ENCODE measurements at regions not wholly inside any gene's neighbourhood (a gene's known extent, or its start where the extent isn't known, plus 50 kb on each side); places are given as distances from the start of the nearest gene placed in this dataset.

DNA sequence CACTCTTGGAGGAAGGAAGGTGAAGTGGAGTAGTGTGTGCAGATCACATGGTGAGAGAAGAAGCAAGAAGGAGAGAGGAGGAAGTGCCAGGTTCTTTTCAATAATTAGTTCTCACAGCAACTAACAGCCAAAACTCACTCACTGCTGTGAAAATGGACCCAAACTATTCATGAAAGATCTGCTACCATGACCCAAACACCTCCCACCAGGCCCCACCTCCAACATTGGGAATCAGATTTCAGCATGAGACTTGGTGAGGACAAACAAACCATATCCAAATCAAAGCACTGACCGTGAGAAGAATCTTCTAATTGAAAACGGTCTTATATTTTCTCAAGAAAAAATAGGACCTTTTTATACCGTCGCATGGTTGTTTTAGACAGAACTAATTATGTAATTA, 468.7 kb upstream of the TYRP1 start:
- Histone ChIP-seq H3K36me3 (no peaks in the 10 kb centered on the region), H3K27me3 (no peaks in the 10 kb centered on the region), H3K9me3 (no peaks in the 10 kb centered on the region), H3K4me3 (no peak overlapping the region), H3K4me1 (no peaks in the 10 kb centered on the region), H3K27ac (no peak overlapping the region)
- in situ Hi-C loops (cut with MboI; ENCODE audit: low pct_ligation_motif_present in 1 of 4, low pct_unique_long_range_greater_than_20kb in 1 of 4, low sequenced_read_pairs in 3 of 4) (no loop called here), intact Hi-C loops (cut with DNase I; ENCODE audit: low total_unique reads) (no loop called here)
- no peak for TF ChIP-seq POLR2AphosphoS5 (IDR thresholded peaks at IDR 0.05)
- TF ChIP-seq, protein P1, sequence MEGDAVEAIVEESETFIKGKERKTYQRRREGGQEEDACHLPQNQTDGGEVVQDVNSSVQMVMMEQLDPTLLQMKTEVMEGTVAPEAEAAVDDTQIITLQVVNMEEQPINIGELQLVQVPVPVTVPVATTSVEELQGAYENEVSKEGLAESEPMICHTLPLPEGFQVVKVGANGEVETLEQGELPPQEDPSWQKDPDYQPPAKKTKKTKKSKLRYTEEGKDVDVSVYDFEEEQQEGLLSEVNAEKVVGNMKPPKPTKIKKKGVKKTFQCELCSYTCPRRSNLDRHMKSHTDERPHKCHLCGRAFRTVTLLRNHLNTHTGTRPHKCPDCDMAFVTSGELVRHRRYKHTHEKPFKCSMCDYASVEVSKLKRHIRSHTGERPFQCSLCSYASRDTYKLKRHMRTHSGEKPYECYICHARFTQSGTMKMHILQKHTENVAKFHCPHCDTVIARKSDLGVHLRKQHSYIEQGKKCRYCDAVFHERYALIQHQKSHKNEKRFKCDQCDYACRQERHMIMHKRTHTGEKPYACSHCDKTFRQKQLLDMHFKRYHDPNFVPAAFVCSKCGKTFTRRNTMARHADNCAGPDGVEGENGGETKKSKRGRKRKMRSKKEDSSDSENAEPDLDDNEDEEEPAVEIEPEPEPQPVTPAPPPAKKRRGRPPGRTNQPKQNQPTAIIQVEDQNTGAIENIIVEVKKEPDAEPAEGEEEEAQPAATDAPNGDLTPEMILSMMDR (IDR thresholded peaks at IDR 0.05), result no peak
- no peak for TF ChIP-seq POLR2A (IDR thresholded peaks at IDR 0.05)
- no peak for TF ChIP-seq EP300 (IDR thresholded peaks at IDR 0.05; ENCODE audit: low read depth)
- DNase-seq, result no peak
- WGBS, 2 donors (ENCODE audit: low coverage in 1 of 2), result 79 to 82% methylated on average over 4 of the region's 4 CpGs

DNA sequence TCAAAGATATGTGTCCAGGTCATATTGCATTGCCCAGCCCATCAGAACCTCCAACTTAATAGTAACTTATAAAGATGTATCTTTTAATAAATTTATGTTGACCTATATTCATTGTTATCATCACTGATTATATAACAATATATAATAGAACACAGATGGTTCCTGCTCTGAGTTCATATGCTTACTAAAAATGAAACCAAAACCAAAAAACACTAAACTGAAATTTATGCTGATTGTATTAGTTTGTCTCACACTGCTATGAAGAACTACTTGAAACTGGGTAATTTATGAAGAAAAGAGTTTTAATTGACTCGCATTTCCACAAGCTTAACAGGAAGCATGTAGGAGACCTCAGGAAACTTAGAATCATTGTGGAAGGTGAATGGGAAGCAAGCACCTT, 462.5 kb upstream of the TYRP1 start:
- no peaks in the 10 kb centered on the region for H3K4me1 ChIP-seq
- H3K9me3 ChIP-seq, result no peaks in the 10 kb centered on the region
- WGBS, 2 donors (ENCODE audit: low coverage in 1 of 2), result 60 to 68% methylated on average over 1 of the region's 1 CpG
- intact Hi-C loops (cut with DNase I; ENCODE audit: low total_unique reads) (no loop called here), in situ Hi-C loops (cut with MboI; ENCODE audit: low pct_ligation_motif_present in 1 of 4, low pct_unique_long_range_greater_than_20kb in 1 of 4, low sequenced_read_pairs in 3 of 4) (loop anchor here in 1 of 4 donors (25.0 kb wide), 1 partner anchor 107 kb away; no protein-coding TSS in a partner anchor)
- no peaks in the 10 kb centered on the region for H3K36me3 ChIP-seq
- no peak overlapping the region for H3K27ac ChIP-seq
- TF ChIP-seq POLR2A (IDR thresholded peaks at IDR 0.05), result no peak
- TF ChIP-seq, protein P1 (IDR thresholded peaks at IDR 0.05), result no peak
- no peak for DNase-seq
- H3K4me3 ChIP-seq, result no peak overlapping the region
- H3K27me3 ChIP-seq, result no peaks in the 10 kb centered on the region

DNA sequence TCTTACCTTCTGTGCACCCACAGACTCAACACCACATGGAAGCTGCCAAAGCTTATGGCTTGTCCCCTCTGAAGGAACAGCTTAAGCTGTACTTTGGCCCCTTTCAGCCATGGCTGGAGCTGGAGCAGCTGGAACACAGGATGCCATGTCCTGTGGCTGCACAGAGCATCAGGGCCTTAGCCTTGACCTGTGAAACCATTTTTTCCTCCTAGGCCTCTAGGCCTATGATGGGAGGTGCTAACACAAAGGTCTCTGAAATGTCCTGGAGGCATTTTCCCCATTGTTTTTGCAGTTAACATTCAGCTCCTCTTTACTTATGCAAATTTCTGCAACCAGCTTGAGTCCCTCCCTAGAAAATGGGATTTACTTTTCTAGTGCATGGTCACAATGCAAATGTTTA, 461.4 kb upstream of the TYRP1 start:
- intact Hi-C loops (cut with DNase I; ENCODE audit: low total_unique reads), result no loop called here
- H3K4me1 ChIP-seq, result no peaks in the 10 kb centered on the region
- in situ Hi-C loops (cut with MboI; ENCODE audit: low pct_ligation_motif_present in 1 of 4, low pct_unique_long_range_greater_than_20kb in 1 of 4, low sequenced_read_pairs in 3 of 4), result loop anchor here in 1 of 4 donors (25.0 kb wide), 1 partner anchor 105 kb away; no protein-coding TSS in a partner anchor

DNA sequence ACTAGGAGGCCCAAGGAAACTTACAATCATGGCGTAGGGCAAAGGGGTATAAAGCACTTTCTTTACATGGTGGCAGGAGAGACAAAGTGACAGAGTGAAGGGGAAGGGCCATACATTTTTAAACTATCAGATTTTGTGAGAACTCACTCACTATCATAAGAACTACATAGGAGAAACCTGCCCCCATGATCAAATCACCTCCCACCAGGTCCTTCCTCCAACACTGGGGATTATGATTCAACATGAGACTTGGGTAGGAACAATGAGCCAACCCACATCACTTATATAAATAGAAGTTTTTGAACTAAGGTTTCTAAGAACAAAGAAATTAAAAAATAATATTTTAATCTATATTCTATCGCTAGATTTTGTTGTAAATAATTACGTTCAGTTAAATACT, 460.3 kb upstream of the TYRP1 start:
- in situ Hi-C loops (cut with MboI; ENCODE audit: low pct_ligation_motif_present in 1 of 4, low pct_unique_long_range_greater_than_20kb in 1 of 4, low sequenced_read_pairs in 3 of 4), result loop anchor here in 1 of 4 donors (25.0 kb wide), 1 partner anchor 104 kb away; no protein-coding TSS in a partner anchor
- TF ChIP-seq POLR2AphosphoS5 (IDR thresholded peaks at IDR 0.05) (no peak), EP300 (IDR thresholded peaks at IDR 0.05; ENCODE audit: low read depth) (no peak), POLR2A (IDR thresholded peaks at IDR 0.05) (no peak)
- TF ChIP-seq, protein P1 (IDR thresholded peaks at IDR 0.05), result no peak
- intact Hi-C loops (cut with DNase I; ENCODE audit: low total_unique reads), result no loop called here
- H3K27me3 ChIP-seq, result no peaks in the 10 kb centered on the region
- H3K4me3 ChIP-seq, result no peak overlapping the region
- no peak for DNase-seq
- H3K9me3 ChIP-seq, result no peaks in the 10 kb centered on the region
- 77 to 92% methylated on average over 3 of the region's 3 CpGs for WGBS, 2 donors (ENCODE audit: low coverage in 1 of 2)
- no peaks in the 10 kb centered on the region for H3K36me3 ChIP-seq
- no peak overlapping the region for H3K27ac ChIP-seq
- H3K4me1 ChIP-seq, result no peaks in the 10 kb centered on the region

More for the DNA sequence above, 461.4 kb upstream of the TYRP1 start:
- TF ChIP-seq POLR2AphosphoS5 (IDR thresholded peaks at IDR 0.05), result no peak
- TF ChIP-seq, protein P1 (IDR thresholded peaks at IDR 0.05), result no peak
- TF ChIP-seq EP300 (IDR thresholded peaks at IDR 0.05; ENCODE audit: low read depth), result no peak
- no peak for TF ChIP-seq POLR2A (IDR thresholded peaks at IDR 0.05)
- Histone ChIP-seq H3K27me3 (no peaks in the 10 kb centered on the region), H3K4me3 (no peak overlapping the region), H3K36me3 (no peaks in the 10 kb centered on the region), H3K9me3 (no peaks in the 10 kb centered on the region), H3K27ac (no peak overlapping the region)
- no peak for DNase-seq

All from transverse colon (tissue), 4 donors.